NCI-H1436 treated with DMSO at 0.1 percent for 48 hours (cell line): ENCODE measurements at regions not wholly inside any gene's neighbourhood (a gene's known extent, or its start where the extent isn't known, plus 50 kb on each side); places are given as distances from the start of the nearest gene placed in this dataset.

Source experiments
- DNase-seq: peaks from one replicate; lab custom pipeline; 2025; lab: John Stamatoyannopoulos, UW

GRCh38 chr16:80081846-80082245 is 458.9 kb upstream of the DYNLRB2 start:
- DNase-seq, result no peak

- no peak for DNase-seq
Measured at GRCh38 chr16:80080287-80080851, 460.4 kb upstream of the DYNLRB2 start.

- no peak for DNase-seq
Measured at GRCh38 chr16:80079072-80079471, 461.7 kb upstream of the DYNLRB2 start.

- DNase-seq, result no peak
Measured at GRCh38 chr16:80077696-80078095, 463.1 kb upstream of the DYNLRB2 start.

GRCh38 chr16:80074329-80074728 is 466.5 kb upstream of the DYNLRB2 start:
- DNase-seq, result no peak

GRCh38 chr16:80071964-80072456 is 468.8 kb upstream of the DYNLRB2 start:
- no peak for DNase-seq

- DNase-seq, result peak; percentile 75
Measured at GRCh38 chr16:80066805-80067580, 466.5 kb upstream of the MAF start.

GRCh38 chr16:80065541-80065940 is 465.0 kb upstream of the MAF start:
- no peak for DNase-seq

GRCh38 chr16:80063713-80064069 is 463.2 kb upstream of the MAF start:
- DNase-seq, result no peak

- no peak for DNase-seq
Measured at GRCh38 chr16:80063031-80063712, 462.6 kb upstream of the MAF start.

- no peak for DNase-seq
Measured at GRCh38 chr16:80062361-80063030, 462.0 kb upstream of the MAF start.

- no peak for DNase-seq
Measured at GRCh38 chr16:80060470-80060869, 459.9 kb upstream of the MAF start.

GRCh38 chr16:80059836-80060235 is 459.3 kb upstream of the MAF start:
- no peak for DNase-seq

- no peak for DNase-seq
Measured at GRCh38 chr16:80058214-80058613, 457.7 kb upstream of the MAF start.

- no peak for DNase-seq
Measured at GRCh38 chr16:80056324-80056723, 455.8 kb upstream of the MAF start.

- DNase-seq, result no peak
Measured at GRCh38 chr16:80055831-80056230, 455.3 kb upstream of the MAF start.

GRCh38 chr16:80054647-80055046 is 454.1 kb upstream of the MAF start:
- no peak for DNase-seq

GRCh38 chr16:80051040-80051439 is 450.5 kb upstream of the MAF start:
- no peak for DNase-seq

- DNase-seq, result no peak
Measured at GRCh38 chr16:80048250-80048649, 447.7 kb upstream of the MAF start.

- no peak for DNase-seq
Measured at GRCh38 chr16:80047842-80048241, 447.3 kb upstream of the MAF start.

GRCh38 chr16:80046848-80047247 is 446.3 kb upstream of the MAF start:
- no peak for DNase-seq

GRCh38 chr16:80046261-80046660 is 445.7 kb upstream of the MAF start:
- DNase-seq, result no peak

GRCh38 chr16:80045861-80046260 is 445.3 kb upstream of the MAF start:
- peak; percentile 88 for DNase-seq
